GM12891 (cell line): ENCODE measurements at regions not wholly inside any gene's neighbourhood (a gene's known extent, or its start where the extent isn't known, plus 50 kb on each side); places are given as distances from the start of the nearest gene placed in this dataset.

Experiments
- PAX5 ChIP-seq: IDR thresholded peaks from 2 replicates; pipeline ENCODE4 v1.6.1; 2011; ENCODE audit warnings: low read length, moderate library complexity, mild to moderate bottlenecking; ENCODE audit not compliant: insufficient read depth, severe bottlenecking
- POLR2A ChIP-seq: IDR thresholded peaks from 2 replicates; pipeline ENCODE4 v1.6.1; 2011; ENCODE audit warnings: low read depth, low read length, control low read depth
- POU2F2 ChIP-seq: IDR thresholded peaks from 2 replicates; pipeline ENCODE4 v1.6.1; 2011; ENCODE audit warnings: low read depth, mild to moderate bottlenecking, control low read depth, low read length, moderate library complexity
- TAF1 ChIP-seq: IDR thresholded peaks from 2 replicates; pipeline ENCODE4 v1.6.1; 2011; ENCODE audit warnings: low read depth, low read length, control low read depth

DNA sequence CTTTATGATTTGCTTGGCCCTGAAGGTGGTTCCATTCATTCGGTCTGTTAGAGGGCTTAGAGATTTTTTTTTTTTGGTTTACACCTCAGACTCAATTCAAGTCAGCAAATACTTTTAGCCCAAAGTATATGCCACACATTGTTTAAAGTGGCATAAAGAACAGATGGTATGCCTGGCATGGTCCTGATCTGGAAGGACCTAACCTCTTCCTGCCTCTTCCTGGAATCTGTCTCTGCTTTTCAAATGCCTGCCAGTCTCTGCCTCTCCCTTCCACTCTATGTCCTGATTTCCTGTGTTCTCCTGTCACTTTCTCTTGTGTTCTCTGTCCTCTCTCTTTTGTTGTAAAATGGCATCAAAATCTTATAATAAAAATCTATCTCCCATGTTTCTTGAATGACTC is 158.0 kb downstream of the ANKRD30B start:
- no peak for TF ChIP-seq POU2F2
- TF ChIP-seq POLR2A = no peak
- TF ChIP-seq PAX5 = no peak
- no peak for TF ChIP-seq TAF1
